ENCODE measurements at regions not wholly inside any gene's neighbourhood (a gene's known extent, or its start where the extent isn't known, plus 50 kb on each side); places are given as distances from the start of the nearest gene placed in this dataset.

DNA sequence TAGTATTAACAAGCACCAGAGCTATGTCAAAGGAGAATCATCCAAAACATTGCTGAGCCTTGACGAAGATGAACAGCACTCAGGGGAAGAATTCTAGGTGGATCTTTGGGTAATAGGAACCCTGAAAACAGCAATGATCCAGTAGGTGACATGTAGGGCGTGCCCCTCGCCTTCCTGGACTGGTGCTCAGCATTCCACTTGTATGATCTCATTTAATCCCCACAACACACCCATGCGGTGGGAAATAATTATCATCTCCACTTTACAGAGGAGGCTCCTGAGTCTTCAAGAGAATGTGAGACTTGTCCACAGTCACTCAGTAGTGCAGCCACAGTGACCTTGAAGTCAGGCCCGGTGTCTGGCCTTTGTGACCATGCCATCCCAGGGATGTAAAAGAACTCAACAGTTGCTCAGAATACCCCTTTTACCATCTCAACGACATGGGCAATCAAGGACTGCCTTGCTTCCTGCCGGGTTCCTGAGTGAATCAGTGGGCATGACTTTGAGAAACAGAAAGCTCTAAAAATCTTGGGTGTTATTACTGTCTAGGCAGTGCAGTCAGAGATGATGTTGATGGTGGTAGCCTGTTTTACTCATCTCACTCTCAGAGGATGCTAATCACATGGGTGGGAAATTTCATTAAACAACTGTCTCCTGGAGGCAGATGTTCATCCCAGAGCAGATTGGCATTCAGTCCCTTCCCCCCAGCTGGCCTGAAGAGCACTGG, 161.6 kb downstream of the BCL11A start:
- TF ChIP-seq POLR2A (IDR thresholded peaks at IDR 0.05): no peak
- TF ChIP-seq CTCF (IDR thresholded peaks at IDR 0.05): no peak
